ENCODE measurements at regions not wholly inside any gene's neighbourhood (a gene's known extent, or its start where the extent isn't known, plus 50 kb on each side); places are given as distances from the start of the nearest gene placed in this dataset.

DNA sequence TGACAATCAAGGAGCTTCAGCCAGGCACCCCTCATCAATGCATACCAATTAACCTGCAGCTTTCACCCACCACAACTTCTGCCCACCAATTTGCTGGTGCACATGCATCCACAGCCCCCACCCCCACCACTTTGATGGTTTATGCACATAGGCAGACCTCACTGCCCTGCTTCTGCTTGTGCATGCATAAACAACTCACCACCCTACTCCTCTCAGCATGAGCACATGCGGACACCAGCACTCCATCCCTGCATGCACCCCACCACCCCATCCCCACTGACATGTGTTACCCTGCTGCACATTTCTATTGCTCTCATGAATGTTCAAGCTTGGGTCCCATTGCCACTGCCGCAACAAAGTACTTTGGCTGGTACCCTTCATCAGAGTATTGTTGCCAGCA is 94.5 kb upstream of the GALNTL6 start:
- no peak overlapping the region for H3K4me3 ChIP-seq (ENCODE audit: low read depth, low read length)
- no peak for DNase-seq (ENCODE audit: low read depth, low spot score)
- TF ChIP-seq, protein P1, sequence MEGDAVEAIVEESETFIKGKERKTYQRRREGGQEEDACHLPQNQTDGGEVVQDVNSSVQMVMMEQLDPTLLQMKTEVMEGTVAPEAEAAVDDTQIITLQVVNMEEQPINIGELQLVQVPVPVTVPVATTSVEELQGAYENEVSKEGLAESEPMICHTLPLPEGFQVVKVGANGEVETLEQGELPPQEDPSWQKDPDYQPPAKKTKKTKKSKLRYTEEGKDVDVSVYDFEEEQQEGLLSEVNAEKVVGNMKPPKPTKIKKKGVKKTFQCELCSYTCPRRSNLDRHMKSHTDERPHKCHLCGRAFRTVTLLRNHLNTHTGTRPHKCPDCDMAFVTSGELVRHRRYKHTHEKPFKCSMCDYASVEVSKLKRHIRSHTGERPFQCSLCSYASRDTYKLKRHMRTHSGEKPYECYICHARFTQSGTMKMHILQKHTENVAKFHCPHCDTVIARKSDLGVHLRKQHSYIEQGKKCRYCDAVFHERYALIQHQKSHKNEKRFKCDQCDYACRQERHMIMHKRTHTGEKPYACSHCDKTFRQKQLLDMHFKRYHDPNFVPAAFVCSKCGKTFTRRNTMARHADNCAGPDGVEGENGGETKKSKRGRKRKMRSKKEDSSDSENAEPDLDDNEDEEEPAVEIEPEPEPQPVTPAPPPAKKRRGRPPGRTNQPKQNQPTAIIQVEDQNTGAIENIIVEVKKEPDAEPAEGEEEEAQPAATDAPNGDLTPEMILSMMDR (IDR thresholded peaks at IDR 0.05; ENCODE audit: low read depth, low read length): no peak
- in situ Hi-C loops (cut with HindIII; ENCODE audit: low sequenced_read_pairs): no loop called here

DNA sequence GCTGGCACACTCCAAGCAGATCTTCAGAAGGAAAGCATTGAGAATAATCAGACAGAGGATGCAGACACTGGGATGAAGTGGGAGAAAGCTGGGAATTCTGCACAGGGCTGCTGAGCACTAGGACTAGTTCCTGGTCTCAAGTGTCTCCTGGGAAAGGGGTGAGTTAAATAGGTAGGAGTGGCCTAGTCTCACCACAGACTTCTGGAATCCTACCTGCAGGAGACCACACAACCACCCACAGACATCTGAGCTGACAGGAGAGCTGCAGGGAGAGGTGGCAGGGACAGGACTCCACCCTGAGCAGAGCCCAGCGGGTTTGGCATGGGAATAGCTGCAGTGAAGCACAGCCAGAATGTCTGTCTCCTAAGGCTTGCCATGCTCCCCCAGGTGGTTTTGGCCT is 95.1 kb upstream of the GALNTL6 start:
- no peak for DNase-seq (ENCODE audit: low read depth, low spot score)
- no peak overlapping the region for H3K4me3 ChIP-seq (ENCODE audit: low read depth, low read length)
- in situ Hi-C loops (cut with HindIII; ENCODE audit: low sequenced_read_pairs): no loop called here
- TF ChIP-seq, protein P1 (IDR thresholded peaks at IDR 0.05; ENCODE audit: low read depth, low read length): no peak

DNA sequence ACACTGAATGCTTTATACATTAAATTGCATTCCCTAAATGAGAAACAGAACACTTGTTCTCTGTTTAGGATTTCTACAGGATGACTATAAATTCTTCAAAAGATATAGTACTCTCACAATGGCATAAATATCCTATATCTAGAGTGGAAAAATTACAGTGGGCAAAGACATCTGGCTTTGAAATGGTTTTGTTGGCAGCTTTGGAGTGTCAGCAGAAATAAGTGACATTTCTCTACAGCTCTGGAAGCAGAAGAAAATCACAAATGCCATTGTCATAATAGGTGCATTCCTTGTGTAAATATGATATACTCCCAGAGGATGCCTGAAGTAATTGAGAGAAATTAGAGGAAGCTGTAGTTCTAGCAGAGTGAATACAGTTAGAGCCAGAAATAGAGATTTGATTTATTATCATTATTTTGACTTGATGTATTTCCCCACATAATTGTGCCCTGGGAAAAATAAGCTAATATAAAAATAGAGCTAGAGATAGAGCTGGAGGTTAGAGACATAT is 95.9 kb upstream of the GALNTL6 start:
- in situ Hi-C loops (cut with HindIII; ENCODE audit: low sequenced_read_pairs): no loop called here
- DNase-seq (ENCODE audit: low read depth, low spot score): no peak
- TF ChIP-seq, protein P1 (IDR thresholded peaks at IDR 0.05; ENCODE audit: low read depth, low read length): no peak
- H3K4me3 ChIP-seq (ENCODE audit: low read depth, low read length): no peak overlapping the region

DNA sequence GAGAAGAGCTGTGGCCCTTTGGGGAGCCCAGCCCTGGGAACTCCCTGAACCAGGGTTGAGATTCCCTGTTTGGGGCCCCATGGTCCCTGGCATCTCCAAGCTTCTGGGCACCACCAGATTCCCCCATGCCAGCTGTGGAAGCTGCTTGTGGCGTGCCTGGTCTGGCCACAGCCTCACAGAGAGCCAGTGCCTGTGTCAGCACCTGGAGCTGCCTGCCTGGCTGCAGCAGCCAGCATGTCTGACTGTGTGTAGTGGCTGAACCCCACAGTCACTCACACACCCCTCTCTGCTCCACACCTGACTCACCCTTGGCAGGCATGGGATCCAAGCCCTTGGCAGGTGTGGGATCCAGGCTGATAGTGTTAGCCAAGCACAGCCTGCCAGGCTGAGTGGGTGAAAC is 97.2 kb upstream of the GALNTL6 start:
- in situ Hi-C loops (cut with HindIII; ENCODE audit: low sequenced_read_pairs): no loop called here
- no peak for DNase-seq (ENCODE audit: low read depth, low spot score)
- TF ChIP-seq, protein P1 (IDR thresholded peaks at IDR 0.05; ENCODE audit: low read depth, low read length): no peak
- H3K4me3 ChIP-seq (ENCODE audit: low read depth, low read length): no peak overlapping the region

DNA sequence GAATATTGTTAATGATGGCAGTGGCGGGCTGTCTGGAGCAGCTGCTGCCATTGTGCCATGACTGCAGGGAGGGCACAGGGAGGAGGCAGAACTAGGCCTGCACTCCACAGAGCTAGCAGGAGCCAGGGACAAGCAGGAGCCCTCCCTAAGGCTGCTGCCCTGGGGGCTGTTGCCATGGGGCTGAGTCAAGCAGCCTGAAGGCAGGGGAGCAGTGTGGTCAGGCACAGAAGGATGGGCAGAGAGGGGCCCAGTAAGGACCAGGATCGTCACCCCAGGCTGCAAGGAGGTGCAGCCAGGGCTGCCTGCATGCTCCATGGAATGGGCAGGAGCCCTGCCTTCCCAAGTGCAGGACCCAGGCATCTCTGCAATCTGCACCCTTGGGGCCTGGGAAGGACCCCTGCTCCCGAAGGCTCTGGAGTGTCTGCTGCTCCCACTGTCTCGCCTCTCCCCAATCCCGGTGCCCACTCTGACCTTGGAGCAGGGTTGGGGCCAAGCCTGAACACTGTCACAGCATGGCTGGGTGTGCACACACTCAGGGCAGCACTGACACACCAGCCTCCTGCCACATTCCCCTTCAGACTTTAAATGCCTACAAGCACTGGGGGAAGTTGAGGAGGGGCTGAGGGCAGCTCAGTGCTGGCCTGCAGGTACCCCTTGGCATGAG is 98.3 kb upstream of the GALNTL6 start:
- in situ Hi-C loops (cut with HindIII; ENCODE audit: low sequenced_read_pairs): no loop called here
- TF ChIP-seq, protein P1 (IDR thresholded peaks at IDR 0.05; ENCODE audit: low read depth, low read length): no peak
- DNase-seq (ENCODE audit: low read depth, low spot score): no peak

DNA sequence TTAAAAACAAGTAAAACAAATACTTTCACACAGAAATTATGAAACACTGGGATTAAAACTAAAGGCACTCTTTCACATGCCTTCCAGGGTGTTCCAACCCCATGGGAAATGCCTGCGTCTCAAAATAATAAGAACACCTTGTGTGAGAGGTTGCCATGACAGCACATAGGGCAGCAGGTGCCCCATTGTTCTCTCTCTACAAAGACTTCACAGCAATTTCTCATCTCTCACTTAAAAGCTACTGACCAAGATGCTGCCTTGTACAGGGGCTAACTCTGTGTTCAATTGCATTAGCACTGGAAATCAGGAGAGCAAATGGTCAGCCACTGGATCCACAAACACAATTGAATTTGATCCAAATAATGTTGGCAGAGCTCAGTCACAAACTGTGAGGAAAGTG is 102.5 kb upstream of the GALNTL6 start:
- TF ChIP-seq, protein P1 (IDR thresholded peaks at IDR 0.05; ENCODE audit: low read depth, low read length): no peak
- in situ Hi-C loops (cut with HindIII; ENCODE audit: low sequenced_read_pairs): no loop called here
- no peak for DNase-seq (ENCODE audit: low read depth, low spot score)
- H3K4me3 ChIP-seq (ENCODE audit: low read depth, low read length): no peak overlapping the region

More for the DNA sequence above, 98.3 kb upstream of the GALNTL6 start:
- no peak overlapping the region for H3K4me3 ChIP-seq (ENCODE audit: low read depth, low read length)

Data from astrocyte of the spinal cord (primary cell).